WTC11 (cell line): ENCODE measurements at regions not wholly inside any gene's neighbourhood (a gene's known extent, or its start where the extent isn't known, plus 50 kb on each side); places are given as distances from the start of the nearest gene placed in this dataset.

Source experiments
- ATAC-seq: fragments of 200-7000 bp; cut with Tn5 transposase; 2 replicates; pipeline ENCODE4 v1.10.0; 2021; ENCODE audit warnings: mild to moderate bottlenecking, moderate library complexity
- CTCF ChIA-PET: fragments of 300-600 bp; sonication (Branson Sonifier 250); formaldehyde crosslinking; loops from one replicate; lab custom pipeline; 2021; ENCODE audit warnings: antibody characterized with exemption; lab: Charles Lee
- POLR2A ChIA-PET: fragments of 350-600 bp; sonication (Branson Sonifier 250); formaldehyde crosslinking; loops from one replicate; lab custom pipeline; 2021; ENCODE audit warnings: antibody characterized with exemption; lab: Charles Lee
- DNase-seq: peaks from one replicate; pipeline ENCODE4 v3.0.0; 2021; ENCODE audit warnings: low spot score
- H3K27ac Mint-ChIP-seq: 2 replicates; pipeline ENCODE4 v1.8.0; 2021; ENCODE audit warnings: mixed read lengths
- H3K27me3 Mint-ChIP-seq: 2 replicates; pipeline ENCODE4 v1.8.0; 2021; ENCODE audit warnings: low read depth, mild to moderate bottlenecking, moderate library complexity, mixed read lengths
- H3K36me3 Mint-ChIP-seq: 2 replicates; pipeline ENCODE4 v1.8.0; 2021; ENCODE audit warnings: mixed read lengths
- H3K4me1 Mint-ChIP-seq: 2 replicates; pipeline ENCODE4 v1.8.0; 2022; ENCODE audit warnings: mixed read lengths
- H3K4me3 Mint-ChIP-seq: 2 replicates; pipeline ENCODE4 v1.8.0; 2021; ENCODE audit warnings: mild to moderate bottlenecking, moderate library complexity, mixed read lengths
- H3K9me3 Mint-ChIP-seq: 2 replicates; pipeline ENCODE4 v1.8.0; 2021; ENCODE audit warnings: mixed read lengths
- CBFB ChIP-seq: sonication (generic); formaldehyde crosslinking; IDR thresholded peaks from 2 replicates; pipeline ENCODE4 v1.8.1; 2022; ENCODE audit warnings: mild to moderate bottlenecking, low read depth, missing genetic modification reagents
- ELF4 ChIP-seq: sonication (generic); formaldehyde crosslinking; IDR thresholded peaks from 2 replicates; pipeline ENCODE4 v1.8.1; 2022; ENCODE audit warnings: low read depth, mild to moderate bottlenecking, moderate library complexity, missing genetic modification reagents
- EMX1 ChIP-seq: fragments of 250-450 bp; sonication (Bioruptor Pico); IDR thresholded peaks from 2 replicates; pipeline ENCODE4 v1.8.0; 2021; ENCODE audit warnings: mild to moderate bottlenecking
- ESRRA ChIP-seq: sonication (generic); formaldehyde crosslinking; IDR thresholded peaks from 2 replicates; pipeline ENCODE4 v1.8.1; 2022; ENCODE audit warnings: mild to moderate bottlenecking, missing genetic modification reagents, borderline replicate concordance
- FOXP1 ChIP-seq: sonication (generic); formaldehyde crosslinking; IDR thresholded peaks from 2 replicates; pipeline ENCODE4 v1.8.0; 2022; ENCODE audit warnings: missing genetic modification reagents, mild to moderate bottlenecking, moderate library complexity, borderline replicate concordance
- HMGA2 ChIP-seq: fragments of 250-450 bp; sonication (Bioruptor Pico); IDR thresholded peaks from 2 replicates; pipeline ENCODE4 v1.4.0; 2021; ENCODE audit warnings: mild to moderate bottlenecking, moderate library complexity
- NR3C1 ChIP-seq: sonication (generic); formaldehyde crosslinking; conservative IDR thresholded peaks from 2 replicates; pipeline ENCODE4 v1.8.1; 2023; ENCODE audit warnings: low read depth, mild to moderate bottlenecking, missing genetic modification reagents
- TCF7 ChIP-seq: sonication (generic); formaldehyde crosslinking; IDR thresholded peaks from 2 replicates; pipeline ENCODE4 v1.8.0; 2022; ENCODE audit warnings: mild to moderate bottlenecking, low read depth, missing genetic modification reagents, moderate library complexity
- ZBTB21 ChIP-seq: sonication (generic); formaldehyde crosslinking; IDR thresholded peaks from 2 replicates; pipeline ENCODE4 v1.8.1; 2023; ENCODE audit warnings: mild to moderate bottlenecking, missing genetic modification reagents, borderline replicate concordance
- ZNF121 ChIP-seq: sonication (generic); formaldehyde crosslinking; IDR thresholded peaks from 2 replicates; pipeline ENCODE4 v1.8.0; 2023; ENCODE audit warnings: missing genetic modification reagents
- ZNF219 ChIP-seq: sonication (generic); formaldehyde crosslinking; IDR thresholded peaks from 2 replicates; pipeline ENCODE4 v1.8.0; 2023; ENCODE audit warnings: missing genetic modification reagents, mild to moderate bottlenecking, borderline replicate concordance
- TF ChIP-seq, protein P1 (sequence below): fragments of 250-450 bp; sonication (Bioruptor Pico); conservative IDR thresholded peaks from 2 replicates; pipeline ENCODE4 v1.9.0; 2021; ENCODE audit warnings: mild to moderate bottlenecking
- TF ChIP-seq, protein P2 (sequence below): sonication (generic); formaldehyde crosslinking; IDR thresholded peaks from 2 replicates; pipeline ENCODE4 v1.8.1; 2022; ENCODE audit warnings: low read depth, missing genetic modification reagents, borderline replicate concordance
- TF ChIP-seq, protein P3 (sequence below): sonication (generic); formaldehyde crosslinking; IDR thresholded peaks from 2 replicates; pipeline ENCODE4 v1.8.1; 2023; ENCODE audit warnings: mild to moderate bottlenecking, missing genetic modification reagents, borderline replicate concordance
- TF ChIP-seq, protein P4 (sequence below): sonication (generic); formaldehyde crosslinking; IDR thresholded peaks from 2 replicates; pipeline ENCODE4 v1.8.0; 2022; ENCODE audit warnings: missing genetic modification reagents
- TF ChIP-seq, protein P5 (sequence below): sonication (generic); formaldehyde crosslinking; conservative IDR thresholded peaks from 2 replicates; pipeline ENCODE4 v1.8.1; 2022; ENCODE audit warnings: mild to moderate bottlenecking, missing genetic modification reagents
- TF ChIP-seq, protein P6 (sequence below): sonication (generic); formaldehyde crosslinking; IDR thresholded peaks from 2 replicates; pipeline ENCODE4 v1.8.0; 2023; ENCODE audit warnings: missing genetic modification reagents
- TF ChIP-seq, protein P7 (sequence below): sonication (generic); formaldehyde crosslinking; IDR thresholded peaks from 2 replicates; pipeline ENCODE4 v1.8.1; 2022; ENCODE audit warnings: low read depth, mild to moderate bottlenecking, moderate library complexity, missing genetic modification reagents, borderline replicate concordance
- TF ChIP-seq, protein P8 (sequence below): fragments of 200-600 bp; IDR thresholded peaks from 2 replicates; pipeline ENCODE4 v1.8.0; 2022; ENCODE audit warnings: antibody characterized with exemption

DNA sequence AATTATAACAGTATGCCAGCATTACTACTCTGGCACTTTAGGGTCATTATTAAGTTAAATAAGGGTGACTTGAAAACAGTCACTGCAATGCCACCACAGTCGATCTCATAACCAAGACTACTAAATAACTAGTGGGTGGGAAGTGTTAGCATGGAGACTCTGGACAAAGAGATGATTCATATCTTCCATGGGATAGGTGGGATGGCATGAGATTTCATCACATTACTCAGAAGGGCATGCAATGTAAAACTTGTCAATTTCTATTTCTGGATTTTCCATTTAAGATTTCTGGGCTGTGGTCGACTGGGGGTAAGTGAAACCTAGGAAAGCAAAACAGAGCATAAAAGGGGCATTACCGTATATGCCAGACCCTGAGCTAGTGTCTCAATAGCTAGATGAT is 538.9 kb upstream of the GRM7 start:
- Mint-ChIP-seq H3K4me3 (no peak overlapping the region), H3K27ac (no peak overlapping the region), H3K27me3 (no peaks in the 10 kb centered on the region), H3K4me1 (no peaks in the 10 kb centered on the region), H3K36me3 (peaks cover 6% of the 10 kb centered on the region), H3K9me3 (peaks cover 22% of the 10 kb centered on the region)
- CTCF ChIA-PET = no interaction called here
- DNase-seq (no peak), ATAC-seq (no peak)
- POLR2A ChIA-PET = no interaction called here
- TF ChIP-seq, protein P1, sequence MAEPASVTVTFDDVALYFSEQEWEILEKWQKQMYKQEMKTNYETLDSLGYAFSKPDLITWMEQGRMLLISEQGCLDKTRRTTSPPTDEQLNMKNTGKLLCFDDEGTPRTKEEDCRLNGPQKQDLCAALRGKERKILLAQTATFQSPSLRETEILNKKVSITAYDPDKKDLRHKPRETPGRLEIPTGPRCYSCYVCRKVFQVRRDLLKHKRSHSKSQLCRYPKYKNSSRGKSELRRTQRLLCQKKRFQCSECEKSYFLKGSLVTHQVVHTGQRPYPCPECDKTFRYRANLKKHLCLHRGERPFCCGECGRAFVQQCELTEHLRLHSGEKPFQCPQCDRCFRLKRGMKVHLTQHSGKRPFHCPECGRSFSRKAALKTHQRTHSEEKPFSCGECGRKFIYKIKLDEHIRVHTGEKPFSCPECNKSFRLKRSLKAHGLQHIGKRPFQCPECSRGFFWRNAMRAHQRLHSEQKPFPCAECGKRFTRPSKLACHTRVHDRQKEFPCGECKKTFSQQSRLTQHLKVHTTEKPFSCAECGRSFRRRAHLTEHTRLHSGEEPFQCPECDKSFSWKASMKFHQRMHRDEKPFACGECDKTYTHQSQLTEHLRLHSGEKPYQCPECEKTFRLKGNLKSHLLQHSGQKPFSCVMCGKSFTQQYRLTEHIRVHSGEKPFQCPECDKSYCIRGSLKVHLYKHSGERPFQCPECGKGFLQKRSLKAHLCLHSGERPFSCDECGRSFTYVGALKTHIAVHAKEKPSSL (CRISPR knock-in tag) = no peak
- TF ChIP-seq ZBTB21 = no peak
- no peak for TF ChIP-seq ESRRA (CRISPR knock-in tag)
- TF ChIP-seq FOXP1 (CRISPR knock-in tag) = no peak
- TF ChIP-seq, protein P2, sequence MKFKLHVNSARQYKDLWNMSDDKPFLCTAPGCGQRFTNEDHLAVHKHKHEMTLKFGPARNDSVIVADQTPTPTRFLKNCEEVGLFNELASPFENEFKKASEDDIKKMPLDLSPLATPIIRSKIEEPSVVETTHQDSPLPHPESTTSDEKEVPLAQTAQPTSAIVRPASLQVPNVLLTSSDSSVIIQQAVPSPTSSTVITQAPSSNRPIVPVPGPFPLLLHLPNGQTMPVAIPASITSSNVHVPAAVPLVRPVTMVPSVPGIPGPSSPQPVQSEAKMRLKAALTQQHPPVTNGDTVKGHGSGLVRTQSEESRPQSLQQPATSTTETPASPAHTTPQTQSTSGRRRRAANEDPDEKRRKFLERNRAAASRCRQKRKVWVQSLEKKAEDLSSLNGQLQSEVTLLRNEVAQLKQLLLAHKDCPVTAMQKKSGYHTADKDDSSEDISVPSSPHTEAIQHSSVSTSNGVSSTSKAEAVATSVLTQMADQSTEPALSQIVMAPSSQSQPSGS (CRISPR knock-in tag) = no peak
- TF ChIP-seq HMGA2 (CRISPR knock-in tag) = no peak
- TF ChIP-seq, protein P3, sequence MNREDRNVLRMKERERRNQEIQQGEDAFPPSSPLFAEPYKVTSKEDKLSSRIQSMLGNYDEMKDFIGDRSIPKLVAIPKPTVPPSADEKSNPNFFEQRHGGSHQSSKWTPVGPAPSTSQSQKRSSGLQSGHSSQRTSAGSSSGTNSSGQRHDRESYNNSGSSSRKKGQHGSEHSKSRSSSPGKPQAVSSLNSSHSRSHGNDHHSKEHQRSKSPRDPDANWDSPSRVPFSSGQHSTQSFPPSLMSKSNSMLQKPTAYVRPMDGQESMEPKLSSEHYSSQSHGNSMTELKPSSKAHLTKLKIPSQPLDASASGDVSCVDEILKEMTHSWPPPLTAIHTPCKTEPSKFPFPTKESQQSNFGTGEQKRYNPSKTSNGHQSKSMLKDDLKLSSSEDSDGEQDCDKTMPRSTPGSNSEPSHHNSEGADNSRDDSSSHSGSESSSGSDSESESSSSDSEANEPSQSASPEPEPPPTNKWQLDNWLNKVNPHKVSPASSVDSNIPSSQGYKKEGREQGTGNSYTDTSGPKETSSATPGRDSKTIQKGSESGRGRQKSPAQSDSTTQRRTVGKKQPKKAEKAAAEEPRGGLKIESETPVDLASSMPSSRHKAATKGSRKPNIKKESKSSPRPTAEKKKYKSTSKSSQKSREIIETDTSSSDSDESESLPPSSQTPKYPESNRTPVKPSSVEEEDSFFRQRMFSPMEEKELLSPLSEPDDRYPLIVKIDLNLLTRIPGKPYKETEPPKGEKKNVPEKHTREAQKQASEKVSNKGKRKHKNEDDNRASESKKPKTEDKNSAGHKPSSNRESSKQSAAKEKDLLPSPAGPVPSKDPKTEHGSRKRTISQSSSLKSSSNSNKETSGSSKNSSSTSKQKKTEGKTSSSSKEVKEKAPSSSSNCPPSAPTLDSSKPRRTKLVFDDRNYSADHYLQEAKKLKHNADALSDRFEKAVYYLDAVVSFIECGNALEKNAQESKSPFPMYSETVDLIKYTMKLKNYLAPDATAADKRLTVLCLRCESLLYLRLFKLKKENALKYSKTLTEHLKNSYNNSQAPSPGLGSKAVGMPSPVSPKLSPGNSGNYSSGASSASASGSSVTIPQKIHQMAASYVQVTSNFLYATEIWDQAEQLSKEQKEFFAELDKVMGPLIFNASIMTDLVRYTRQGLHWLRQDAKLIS (CRISPR knock-in tag) = no peak
- no peak for TF ChIP-seq NR3C1
- no peak for TF ChIP-seq ZNF219 (CRISPR knock-in tag)
- TF ChIP-seq, protein P4, sequence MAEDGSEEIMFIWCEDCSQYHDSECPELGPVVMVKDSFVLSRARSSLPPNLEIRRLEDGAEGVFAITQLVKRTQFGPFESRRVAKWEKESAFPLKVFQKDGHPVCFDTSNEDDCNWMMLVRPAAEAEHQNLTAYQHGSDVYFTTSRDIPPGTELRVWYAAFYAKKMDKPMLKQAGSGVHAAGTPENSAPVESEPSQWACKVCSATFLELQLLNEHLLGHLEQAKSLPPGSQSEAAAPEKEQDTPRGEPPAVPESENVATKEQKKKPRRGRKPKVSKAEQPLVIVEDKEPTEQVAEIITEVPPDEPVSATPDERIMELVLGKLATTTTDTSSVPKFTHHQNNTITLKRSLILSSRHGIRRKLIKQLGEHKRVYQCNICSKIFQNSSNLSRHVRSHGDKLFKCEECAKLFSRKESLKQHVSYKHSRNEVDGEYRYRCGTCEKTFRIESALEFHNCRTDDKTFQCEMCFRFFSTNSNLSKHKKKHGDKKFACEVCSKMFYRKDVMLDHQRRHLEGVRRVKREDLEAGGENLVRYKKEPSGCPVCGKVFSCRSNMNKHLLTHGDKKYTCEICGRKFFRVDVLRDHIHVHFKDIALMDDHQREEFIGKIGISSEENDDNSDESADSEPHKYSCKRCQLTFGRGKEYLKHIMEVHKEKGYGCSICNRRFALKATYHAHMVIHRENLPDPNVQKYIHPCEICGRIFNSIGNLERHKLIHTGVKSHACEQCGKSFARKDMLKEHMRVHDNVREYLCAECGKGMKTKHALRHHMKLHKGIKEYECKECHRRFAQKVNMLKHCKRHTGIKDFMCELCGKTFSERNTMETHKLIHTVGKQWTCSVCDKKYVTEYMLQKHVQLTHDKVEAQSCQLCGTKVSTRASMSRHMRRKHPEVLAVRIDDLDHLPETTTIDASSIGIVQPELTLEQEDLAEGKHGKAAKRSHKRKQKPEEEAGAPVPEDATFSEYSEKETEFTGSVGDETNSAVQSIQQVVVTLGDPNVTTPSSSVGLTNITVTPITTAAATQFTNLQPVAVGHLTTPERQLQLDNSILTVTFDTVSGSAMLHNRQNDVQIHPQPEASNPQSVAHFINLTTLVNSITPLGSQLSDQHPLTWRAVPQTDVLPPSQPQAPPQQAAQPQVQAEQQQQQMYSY = no peak
- TF ChIP-seq, protein P5, sequence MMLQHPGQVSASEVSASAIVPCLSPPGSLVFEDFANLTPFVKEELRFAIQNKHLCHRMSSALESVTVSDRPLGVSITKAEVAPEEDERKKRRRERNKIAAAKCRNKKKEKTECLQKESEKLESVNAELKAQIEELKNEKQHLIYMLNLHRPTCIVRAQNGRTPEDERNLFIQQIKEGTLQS (CRISPR knock-in tag) = no peak
- no peak for TF ChIP-seq CBFB (CRISPR knock-in tag)
- TF ChIP-seq ZNF121 = no peak
- TF ChIP-seq, protein P6, sequence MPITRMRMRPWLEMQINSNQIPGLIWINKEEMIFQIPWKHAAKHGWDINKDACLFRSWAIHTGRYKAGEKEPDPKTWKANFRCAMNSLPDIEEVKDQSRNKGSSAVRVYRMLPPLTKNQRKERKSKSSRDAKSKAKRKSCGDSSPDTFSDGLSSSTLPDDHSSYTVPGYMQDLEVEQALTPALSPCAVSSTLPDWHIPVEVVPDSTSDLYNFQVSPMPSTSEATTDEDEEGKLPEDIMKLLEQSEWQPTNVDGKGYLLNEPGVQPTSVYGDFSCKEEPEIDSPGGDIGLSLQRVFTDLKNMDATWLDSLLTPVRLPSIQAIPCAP = no peak
- TF ChIP-seq, protein P7, sequence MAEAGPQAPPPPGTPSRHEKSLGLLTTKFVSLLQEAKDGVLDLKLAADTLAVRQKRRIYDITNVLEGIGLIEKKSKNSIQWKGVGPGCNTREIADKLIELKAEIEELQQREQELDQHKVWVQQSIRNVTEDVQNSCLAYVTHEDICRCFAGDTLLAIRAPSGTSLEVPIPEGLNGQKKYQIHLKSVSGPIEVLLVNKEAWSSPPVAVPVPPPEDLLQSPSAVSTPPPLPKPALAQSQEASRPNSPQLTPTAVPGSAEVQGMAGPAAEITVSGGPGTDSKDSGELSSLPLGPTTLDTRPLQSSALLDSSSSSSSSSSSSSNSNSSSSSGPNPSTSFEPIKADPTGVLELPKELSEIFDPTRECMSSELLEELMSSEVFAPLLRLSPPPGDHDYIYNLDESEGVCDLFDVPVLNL = no peak
- TF ChIP-seq, protein P8, sequence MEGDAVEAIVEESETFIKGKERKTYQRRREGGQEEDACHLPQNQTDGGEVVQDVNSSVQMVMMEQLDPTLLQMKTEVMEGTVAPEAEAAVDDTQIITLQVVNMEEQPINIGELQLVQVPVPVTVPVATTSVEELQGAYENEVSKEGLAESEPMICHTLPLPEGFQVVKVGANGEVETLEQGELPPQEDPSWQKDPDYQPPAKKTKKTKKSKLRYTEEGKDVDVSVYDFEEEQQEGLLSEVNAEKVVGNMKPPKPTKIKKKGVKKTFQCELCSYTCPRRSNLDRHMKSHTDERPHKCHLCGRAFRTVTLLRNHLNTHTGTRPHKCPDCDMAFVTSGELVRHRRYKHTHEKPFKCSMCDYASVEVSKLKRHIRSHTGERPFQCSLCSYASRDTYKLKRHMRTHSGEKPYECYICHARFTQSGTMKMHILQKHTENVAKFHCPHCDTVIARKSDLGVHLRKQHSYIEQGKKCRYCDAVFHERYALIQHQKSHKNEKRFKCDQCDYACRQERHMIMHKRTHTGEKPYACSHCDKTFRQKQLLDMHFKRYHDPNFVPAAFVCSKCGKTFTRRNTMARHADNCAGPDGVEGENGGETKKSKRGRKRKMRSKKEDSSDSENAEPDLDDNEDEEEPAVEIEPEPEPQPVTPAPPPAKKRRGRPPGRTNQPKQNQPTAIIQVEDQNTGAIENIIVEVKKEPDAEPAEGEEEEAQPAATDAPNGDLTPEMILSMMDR = no peak
- TF ChIP-seq EMX1 (CRISPR knock-in tag) = no peak
- TF ChIP-seq ELF4 (CRISPR knock-in tag) = no peak
- TF ChIP-seq TCF7 (CRISPR knock-in tag) = no peak
